NB4 (cell line): ENCODE measurements at regions not wholly inside any gene's neighbourhood (a gene's known extent, or its start where the extent isn't known, plus 50 kb on each side); places are given as distances from the start of the nearest gene placed in this dataset.

Experiments used
- DNase-seq: peaks from one replicate; pipeline ENCODE4 v3.0.0; 2010; ENCODE audit warnings: low read depth
- H3K4me3 ChIP-seq: one replicate; pipeline ENCODE4 v1.5.1; 2011; ENCODE audit warnings: mild to moderate bottlenecking, low read depth, low read length, moderate library complexity
- MYC ChIP-seq: IDR thresholded peaks from 2 replicates; pipeline ENCODE4 v1.6.1; 2011; ENCODE audit warnings: low read depth, low read length
- POLR2A ChIP-seq: IDR thresholded peaks from 2 replicates; pipeline ENCODE4 v1.6.1; 2011; ENCODE audit warnings: mild to moderate bottlenecking; ENCODE audit not compliant: insufficient read length; ENCODE audit errors: extremely low read depth
- TF ChIP-seq, protein P1 (sequence below): IDR thresholded peaks from 2 replicates; pipeline ENCODE4 v1.6.1; 2011; ENCODE audit warnings: low read depth, low read length
- TF ChIP-seq, protein P2 (sequence below): IDR thresholded peaks from one replicate; pipeline ENCODE4 v1.5.1; 2012; ENCODE audit warnings: low read depth, low read length

DNA sequence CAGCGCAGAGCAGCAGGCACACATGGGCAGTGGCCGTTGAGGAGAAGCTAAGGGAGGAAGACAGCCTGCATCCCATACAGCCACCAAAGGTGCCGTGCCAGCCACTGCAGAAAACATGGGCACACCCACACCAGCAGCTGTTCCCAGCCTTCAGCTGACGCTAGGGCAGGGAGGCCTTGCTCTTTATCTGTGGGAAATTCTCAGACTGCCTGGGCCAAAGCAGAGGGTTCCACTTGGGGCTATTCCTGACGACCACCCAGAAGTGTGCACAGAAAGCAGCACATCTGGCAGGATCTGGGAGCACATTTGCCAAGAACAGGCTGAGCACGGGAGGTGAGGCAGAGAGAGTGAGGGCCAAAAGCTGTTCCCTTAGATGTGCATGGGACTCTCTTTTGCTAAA is 101.3 kb upstream of the SOX11 start:
- no peak overlapping the region for H3K4me3 ChIP-seq
- no peak for DNase-seq
- TF ChIP-seq, protein P1, sequence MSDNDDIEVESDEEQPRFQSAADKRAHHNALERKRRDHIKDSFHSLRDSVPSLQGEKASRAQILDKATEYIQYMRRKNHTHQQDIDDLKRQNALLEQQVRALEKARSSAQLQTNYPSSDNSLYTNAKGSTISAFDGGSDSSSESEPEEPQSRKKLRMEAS = no peak
- TF ChIP-seq POLR2A = no peak
- TF ChIP-seq MYC = no peak
- TF ChIP-seq, protein P2, sequence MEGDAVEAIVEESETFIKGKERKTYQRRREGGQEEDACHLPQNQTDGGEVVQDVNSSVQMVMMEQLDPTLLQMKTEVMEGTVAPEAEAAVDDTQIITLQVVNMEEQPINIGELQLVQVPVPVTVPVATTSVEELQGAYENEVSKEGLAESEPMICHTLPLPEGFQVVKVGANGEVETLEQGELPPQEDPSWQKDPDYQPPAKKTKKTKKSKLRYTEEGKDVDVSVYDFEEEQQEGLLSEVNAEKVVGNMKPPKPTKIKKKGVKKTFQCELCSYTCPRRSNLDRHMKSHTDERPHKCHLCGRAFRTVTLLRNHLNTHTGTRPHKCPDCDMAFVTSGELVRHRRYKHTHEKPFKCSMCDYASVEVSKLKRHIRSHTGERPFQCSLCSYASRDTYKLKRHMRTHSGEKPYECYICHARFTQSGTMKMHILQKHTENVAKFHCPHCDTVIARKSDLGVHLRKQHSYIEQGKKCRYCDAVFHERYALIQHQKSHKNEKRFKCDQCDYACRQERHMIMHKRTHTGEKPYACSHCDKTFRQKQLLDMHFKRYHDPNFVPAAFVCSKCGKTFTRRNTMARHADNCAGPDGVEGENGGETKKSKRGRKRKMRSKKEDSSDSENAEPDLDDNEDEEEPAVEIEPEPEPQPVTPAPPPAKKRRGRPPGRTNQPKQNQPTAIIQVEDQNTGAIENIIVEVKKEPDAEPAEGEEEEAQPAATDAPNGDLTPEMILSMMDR = no peak

DNA sequence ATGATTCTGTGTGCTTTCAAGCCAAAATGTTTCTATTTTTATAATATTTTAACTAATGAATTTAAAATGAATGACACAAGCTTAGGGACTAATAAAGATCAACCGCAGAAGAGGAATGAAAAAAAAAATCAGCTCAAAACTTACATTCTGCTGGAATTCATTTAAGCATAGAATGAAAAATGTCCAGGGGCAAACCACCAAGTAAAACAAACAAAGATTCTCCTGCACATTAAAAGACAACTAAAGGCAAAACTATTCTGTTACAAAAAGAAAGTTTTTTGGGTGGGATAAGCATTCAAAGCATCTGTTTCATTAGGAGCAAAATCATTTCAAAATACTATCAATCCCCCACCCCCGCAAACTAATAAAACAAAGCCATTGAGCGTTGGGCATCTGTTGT is 99.3 kb upstream of the SOX11 start:
- no peak for DNase-seq
- H3K4me3 ChIP-seq = no peak overlapping the region
- TF ChIP-seq MYC (no peak), POLR2A (no peak)
- TF ChIP-seq, protein P2 = no peak
- TF ChIP-seq, protein P1 = no peak

DNA sequence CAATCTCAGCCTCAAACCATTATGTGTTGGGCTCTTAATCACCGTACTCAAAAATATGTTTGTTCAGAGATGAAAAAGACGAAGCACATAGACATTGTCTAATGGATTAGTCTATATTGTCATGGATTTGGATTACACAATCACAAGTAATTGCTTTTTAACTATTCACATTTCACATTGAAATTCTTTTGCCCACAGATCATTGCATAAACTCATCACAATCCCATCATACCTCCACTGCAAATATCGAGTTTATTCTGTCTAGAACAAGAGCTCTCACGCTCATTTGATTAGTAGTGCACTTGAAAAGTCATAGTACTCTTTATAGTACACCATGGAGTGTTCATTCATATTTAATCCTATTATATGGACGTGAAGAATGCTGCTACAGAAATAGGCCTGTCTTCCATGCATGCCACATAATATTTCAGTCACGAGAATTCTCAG is 97.9 kb upstream of the SOX11 start:
- H3K4me3 ChIP-seq = no peak overlapping the region
- TF ChIP-seq MYC (no peak), POLR2A (no peak)
- TF ChIP-seq, protein P1 = no peak
- TF ChIP-seq, protein P2 = no peak
- no peak for DNase-seq

DNA sequence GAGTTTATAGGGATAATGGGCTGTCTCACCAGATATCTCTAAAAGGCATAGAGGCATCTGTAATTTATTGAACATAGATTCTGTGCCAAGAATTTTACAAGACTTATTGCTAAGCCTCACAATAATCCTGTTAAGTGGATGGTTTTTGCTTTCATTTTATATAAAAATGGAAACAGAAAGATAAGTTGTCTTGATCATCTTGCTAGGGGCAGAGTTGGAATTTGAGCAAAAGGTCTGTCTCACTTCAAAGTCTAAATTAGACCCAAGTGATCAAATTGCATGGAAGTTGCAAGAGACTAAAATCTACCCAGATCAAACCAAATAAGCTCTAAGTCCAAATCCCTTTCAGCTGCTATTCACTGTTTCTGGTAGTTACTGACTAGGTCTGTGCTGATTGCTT is 95.3 kb upstream of the SOX11 start:
- H3K4me3 ChIP-seq = no peak overlapping the region
- TF ChIP-seq POLR2A = no peak
- TF ChIP-seq, protein P1 = no peak
- DNase-seq = no peak

DNA sequence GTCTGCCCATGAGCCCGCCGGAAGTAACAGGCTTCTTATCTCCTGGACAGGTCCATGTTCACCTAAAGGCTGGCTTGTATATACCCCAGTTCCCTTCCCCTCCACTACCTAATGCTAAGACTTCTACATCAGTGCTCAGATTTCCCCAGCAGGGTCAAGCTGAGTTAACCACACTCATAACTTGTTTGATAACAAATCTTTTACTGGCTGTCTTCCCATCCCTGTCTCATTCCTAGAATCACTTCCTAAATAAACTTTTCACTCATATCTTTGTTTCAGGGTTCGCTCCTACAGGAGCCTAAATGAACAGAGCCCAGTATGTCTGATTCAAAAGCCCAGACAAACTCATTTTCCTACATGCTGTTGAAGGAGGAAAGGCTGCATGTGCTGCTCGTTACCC is 94.0 kb upstream of the SOX11 start:
- TF ChIP-seq, protein P2 = no peak
- TF ChIP-seq MYC = no peak
- TF ChIP-seq, protein P1 = no peak
- no peak for TF ChIP-seq POLR2A
- no peak overlapping the region for H3K4me3 ChIP-seq
- no peak for DNase-seq

DNA sequence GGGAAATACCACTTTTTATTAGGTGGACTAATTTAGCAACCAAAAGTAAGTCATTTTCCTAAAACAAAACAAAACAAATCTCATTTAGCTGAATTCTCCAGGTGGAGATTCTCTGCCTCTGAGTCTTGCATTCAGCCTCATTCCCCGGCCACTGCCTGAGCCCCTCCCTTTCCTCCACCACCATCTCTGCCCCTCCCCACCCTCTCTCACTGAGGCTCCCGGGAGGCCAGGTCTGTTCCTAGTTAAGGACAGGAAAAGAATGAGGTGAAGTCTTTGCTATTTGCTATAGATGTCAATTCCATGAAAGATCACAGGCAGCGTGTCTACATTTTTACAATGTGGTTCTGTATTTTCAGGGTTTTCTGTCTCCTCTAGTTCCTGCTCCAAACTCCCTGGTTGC is 83.0 kb upstream of the SOX11 start:
- DNase-seq = no peak
- H3K4me3 ChIP-seq = no peak overlapping the region
- no peak for TF ChIP-seq MYC
- TF ChIP-seq POLR2A = no peak
- TF ChIP-seq, protein P2 = no peak
- TF ChIP-seq, protein P1 = no peak
